ENCODE measurements at regions not wholly inside any gene's neighbourhood (a gene's known extent, or its start where the extent isn't known, plus 50 kb on each side); places are given as distances from the start of the nearest gene placed in this dataset.

DNA sequence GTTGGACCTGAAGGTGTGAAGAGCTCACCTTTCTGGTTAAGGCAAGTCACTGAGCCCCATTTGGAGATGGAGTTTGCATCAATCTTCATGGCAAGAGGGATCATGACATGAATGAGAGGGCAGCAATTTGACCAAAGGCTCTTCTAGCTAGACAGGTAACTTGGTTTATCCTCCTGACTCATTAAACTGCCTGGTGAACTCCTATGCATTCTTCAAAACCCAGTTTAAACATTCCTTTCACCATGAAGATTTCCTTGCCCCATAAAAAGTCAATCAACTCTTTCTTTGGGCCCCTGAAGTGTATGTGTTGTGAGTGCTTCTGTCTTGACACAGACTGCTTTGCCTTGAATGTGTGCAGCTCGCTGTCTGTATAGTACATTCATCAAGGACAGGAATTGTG is 120.0 kb upstream of the FOXF1 start:
- no peaks in the 10 kb centered on the region for H3K36me3 Mint-ChIP-seq (ENCODE audit: low read depth)
- Histone ChIP-seq H3K4me1 (ENCODE audit: control insufficient read depth, insufficient read depth, low read length) (no peaks in the 10 kb centered on the region), H3K9me3 (ENCODE audit: control insufficient read depth, low read length) (no peaks in the 10 kb centered on the region), H3K27ac (ENCODE audit: low read depth, low read length) (no peak overlapping the region), H3K9ac (ENCODE audit: extremely low read depth, low read length, poor library complexity, severe bottlenecking) (no peak overlapping the region), H3K4me3 (ENCODE audit: low read length) (no peak overlapping the region), H3K36me3 (ENCODE audit: control insufficient read depth, insufficient read depth, low read length) (no peaks in the 10 kb centered on the region), H3K27me3 (ENCODE audit: control insufficient read depth, insufficient read depth, low read length, poor library complexity, severe bottlenecking) (no peaks in the 10 kb centered on the region)
- peaks cover 2% of the 10 kb centered on the region for H3K27me3 Mint-ChIP-seq (ENCODE audit: insufficient read depth)
- no peak overlapping the region for H3K4me3 Mint-ChIP-seq
- no peaks in the 10 kb centered on the region for H3K9me3 Mint-ChIP-seq
- 95% methylated on average over 1 of the region's 1 CpG; no CpG with 5 or more reads in 1 of the 2 experiments for WGBS, 2 experiments (ENCODE audit: insufficient coverage in 1 of 2, insufficient read length in 1 of 2)
- TF ChIP-seq, protein P1, sequence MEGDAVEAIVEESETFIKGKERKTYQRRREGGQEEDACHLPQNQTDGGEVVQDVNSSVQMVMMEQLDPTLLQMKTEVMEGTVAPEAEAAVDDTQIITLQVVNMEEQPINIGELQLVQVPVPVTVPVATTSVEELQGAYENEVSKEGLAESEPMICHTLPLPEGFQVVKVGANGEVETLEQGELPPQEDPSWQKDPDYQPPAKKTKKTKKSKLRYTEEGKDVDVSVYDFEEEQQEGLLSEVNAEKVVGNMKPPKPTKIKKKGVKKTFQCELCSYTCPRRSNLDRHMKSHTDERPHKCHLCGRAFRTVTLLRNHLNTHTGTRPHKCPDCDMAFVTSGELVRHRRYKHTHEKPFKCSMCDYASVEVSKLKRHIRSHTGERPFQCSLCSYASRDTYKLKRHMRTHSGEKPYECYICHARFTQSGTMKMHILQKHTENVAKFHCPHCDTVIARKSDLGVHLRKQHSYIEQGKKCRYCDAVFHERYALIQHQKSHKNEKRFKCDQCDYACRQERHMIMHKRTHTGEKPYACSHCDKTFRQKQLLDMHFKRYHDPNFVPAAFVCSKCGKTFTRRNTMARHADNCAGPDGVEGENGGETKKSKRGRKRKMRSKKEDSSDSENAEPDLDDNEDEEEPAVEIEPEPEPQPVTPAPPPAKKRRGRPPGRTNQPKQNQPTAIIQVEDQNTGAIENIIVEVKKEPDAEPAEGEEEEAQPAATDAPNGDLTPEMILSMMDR (conservative IDR thresholded peaks at IDR 0.05) = no peak
- no peak overlapping the region for H3K27ac Mint-ChIP-seq
- no peaks in the 10 kb centered on the region for H3K4me1 Mint-ChIP-seq
- no peak for DNase-seq

DNA sequence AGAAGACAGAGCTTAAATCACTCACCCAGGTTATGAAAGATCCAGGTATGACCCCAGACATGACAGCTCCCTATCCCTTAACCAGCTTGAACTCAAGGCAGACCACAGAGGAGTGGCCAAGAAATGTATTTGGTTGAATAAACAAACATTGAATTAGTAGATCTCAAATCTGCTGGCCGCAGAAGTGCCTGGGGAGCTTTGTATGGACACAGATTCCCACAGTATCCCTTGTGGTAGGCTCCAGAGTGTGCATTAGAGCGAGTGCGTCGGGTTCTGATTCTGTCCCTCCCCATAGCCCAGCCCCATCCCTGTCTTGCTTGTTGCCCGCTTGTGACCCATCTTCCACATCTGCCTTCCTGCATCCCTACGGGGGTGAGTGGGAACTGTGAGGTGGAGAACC is 118.8 kb upstream of the FOXF1 start:
- Mint-ChIP-seq H3K9me3 (no peaks in the 10 kb centered on the region), H3K4me3 (no peak overlapping the region), H3K36me3 (ENCODE audit: low read depth) (no peaks in the 10 kb centered on the region), H3K4me1 (no peaks in the 10 kb centered on the region), H3K27me3 (ENCODE audit: insufficient read depth) (peaks cover 2% of the 10 kb centered on the region), H3K27ac (no peak overlapping the region)
- no peaks in the 10 kb centered on the region for H3K4me1 ChIP-seq (ENCODE audit: control insufficient read depth, insufficient read depth, low read length)
- no peak overlapping the region for H3K4me3 ChIP-seq (ENCODE audit: low read length)
- TF ChIP-seq, protein P1 (conservative IDR thresholded peaks at IDR 0.05) = no peak
- no peaks in the 10 kb centered on the region for H3K27me3 ChIP-seq (ENCODE audit: control insufficient read depth, insufficient read depth, low read length, poor library complexity, severe bottlenecking)
- no peak overlapping the region for H3K27ac ChIP-seq (ENCODE audit: low read depth, low read length)
- H3K9ac ChIP-seq (ENCODE audit: extremely low read depth, low read length, poor library complexity, severe bottlenecking) = no peak overlapping the region
- WGBS, 2 experiments (ENCODE audit: insufficient coverage in 1 of 2, insufficient read length in 1 of 2) = 95 to 97% methylated on average over 5 to 6 of the region's 6 CpGs
- H3K36me3 ChIP-seq (ENCODE audit: control insufficient read depth, insufficient read depth, low read length) = no peaks in the 10 kb centered on the region
- no peak for DNase-seq
- H3K9me3 ChIP-seq (ENCODE audit: control insufficient read depth, low read length) = no peaks in the 10 kb centered on the region

DNA sequence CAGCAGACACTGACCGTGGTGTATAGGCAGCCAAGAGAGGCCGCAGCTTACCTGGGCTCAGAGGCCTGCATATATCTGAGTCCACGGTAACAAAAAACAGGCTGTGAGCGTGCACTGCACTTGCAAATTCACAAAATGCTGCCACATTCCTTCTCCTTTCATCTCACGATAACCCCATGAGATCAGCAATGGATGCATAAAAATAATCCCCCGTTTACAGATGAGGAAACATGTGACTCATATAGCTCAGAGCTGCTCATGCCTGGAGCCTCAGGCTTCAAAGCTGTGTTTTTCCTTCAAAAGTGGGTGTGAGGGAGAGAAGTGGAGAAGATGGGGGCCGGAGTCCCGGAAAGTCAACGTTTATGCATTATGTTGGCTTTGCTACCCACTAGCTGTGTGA is 118.3 kb upstream of the FOXF1 start:
- 84 to 91% methylated on average over 9 of the region's 9 CpGs for WGBS, 2 experiments (ENCODE audit: insufficient coverage in 1 of 2, insufficient read length in 1 of 2)
- Histone ChIP-seq H3K27me3 (ENCODE audit: control insufficient read depth, insufficient read depth, low read length, poor library complexity, severe bottlenecking) (no peaks in the 10 kb centered on the region), H3K27ac (ENCODE audit: low read depth, low read length) (no peak overlapping the region), H3K4me3 (ENCODE audit: low read length) (no peak overlapping the region), H3K4me1 (ENCODE audit: control insufficient read depth, insufficient read depth, low read length) (no peaks in the 10 kb centered on the region), H3K9me3 (ENCODE audit: control insufficient read depth, low read length) (no peaks in the 10 kb centered on the region), H3K36me3 (ENCODE audit: control insufficient read depth, insufficient read depth, low read length) (no peaks in the 10 kb centered on the region), H3K9ac (ENCODE audit: extremely low read depth, low read length, poor library complexity, severe bottlenecking) (no peak overlapping the region)
- no peaks in the 10 kb centered on the region for H3K9me3 Mint-ChIP-seq
- no peaks in the 10 kb centered on the region for H3K36me3 Mint-ChIP-seq (ENCODE audit: low read depth)
- H3K27ac Mint-ChIP-seq = no peak overlapping the region
- TF ChIP-seq, protein P1 (conservative IDR thresholded peaks at IDR 0.05) = no peak
- peaks cover 2% of the 10 kb centered on the region for H3K27me3 Mint-ChIP-seq (ENCODE audit: insufficient read depth)
- H3K4me1 Mint-ChIP-seq = peaks cover 1% of the 10 kb centered on the region
- H3K4me3 Mint-ChIP-seq = no peak overlapping the region
- no peak for DNase-seq

All from endodermal cell (in vitro differentiated cells).